ENCODE measurements at regions not wholly inside any gene's neighbourhood (a gene's known extent, or its start where the extent isn't known, plus 50 kb on each side); places are given as distances from the start of the nearest gene placed in this dataset.

GRCh38 chr3:153339065-153339464 lies 177.0 kb downstream of the RAP2B start:
- DNase-seq (ENCODE audit: low spot score) = no peak
- TF ChIP-seq, protein P1, sequence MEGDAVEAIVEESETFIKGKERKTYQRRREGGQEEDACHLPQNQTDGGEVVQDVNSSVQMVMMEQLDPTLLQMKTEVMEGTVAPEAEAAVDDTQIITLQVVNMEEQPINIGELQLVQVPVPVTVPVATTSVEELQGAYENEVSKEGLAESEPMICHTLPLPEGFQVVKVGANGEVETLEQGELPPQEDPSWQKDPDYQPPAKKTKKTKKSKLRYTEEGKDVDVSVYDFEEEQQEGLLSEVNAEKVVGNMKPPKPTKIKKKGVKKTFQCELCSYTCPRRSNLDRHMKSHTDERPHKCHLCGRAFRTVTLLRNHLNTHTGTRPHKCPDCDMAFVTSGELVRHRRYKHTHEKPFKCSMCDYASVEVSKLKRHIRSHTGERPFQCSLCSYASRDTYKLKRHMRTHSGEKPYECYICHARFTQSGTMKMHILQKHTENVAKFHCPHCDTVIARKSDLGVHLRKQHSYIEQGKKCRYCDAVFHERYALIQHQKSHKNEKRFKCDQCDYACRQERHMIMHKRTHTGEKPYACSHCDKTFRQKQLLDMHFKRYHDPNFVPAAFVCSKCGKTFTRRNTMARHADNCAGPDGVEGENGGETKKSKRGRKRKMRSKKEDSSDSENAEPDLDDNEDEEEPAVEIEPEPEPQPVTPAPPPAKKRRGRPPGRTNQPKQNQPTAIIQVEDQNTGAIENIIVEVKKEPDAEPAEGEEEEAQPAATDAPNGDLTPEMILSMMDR (IDR thresholded peaks at IDR 0.05; ENCODE audit: extremely low read depth, missing control alignments) = no peak

DNA sequence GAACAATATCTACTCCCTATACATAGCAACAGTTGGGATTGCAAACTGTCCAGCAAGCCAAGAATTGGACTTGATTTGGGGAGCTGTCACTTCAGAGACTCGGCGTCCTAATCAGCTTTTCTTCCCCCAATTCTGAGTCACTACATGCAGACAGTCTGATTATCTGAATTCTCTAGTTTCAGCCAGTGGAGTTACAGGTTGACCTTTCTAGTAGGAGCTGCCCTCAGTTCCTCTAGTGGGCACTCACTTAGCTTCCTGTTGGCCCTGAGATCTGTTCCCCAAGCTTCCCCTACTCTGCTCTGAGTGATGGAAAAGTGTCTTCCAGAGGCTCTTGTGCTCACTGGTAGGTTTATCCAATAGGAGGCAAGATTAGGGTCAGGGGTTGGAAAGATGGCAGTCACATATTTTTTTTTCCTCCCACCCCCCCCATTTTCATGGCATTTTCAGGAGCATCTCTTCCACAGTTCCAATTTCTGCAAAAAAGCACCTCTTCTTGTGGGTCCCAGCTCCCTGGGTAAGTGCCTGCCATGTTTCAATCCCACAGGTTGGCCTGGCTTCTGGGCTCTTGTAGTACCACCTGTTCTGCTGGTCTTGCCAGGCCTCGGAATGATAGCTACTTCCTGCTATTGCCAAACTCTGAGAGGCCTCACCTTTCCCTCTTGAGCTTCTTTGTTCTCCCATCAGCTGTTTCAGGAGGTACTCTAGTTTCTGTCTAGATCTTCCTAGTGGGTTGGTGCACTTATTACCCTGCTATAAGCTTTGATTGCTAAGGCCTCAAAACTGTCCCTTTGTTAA lies 182.2 kb downstream of the RAP2B start:
- DNase-seq (ENCODE audit: low spot score) = no peak
- TF ChIP-seq, protein P1 (IDR thresholded peaks at IDR 0.05; ENCODE audit: extremely low read depth, missing control alignments) = no peak

- no peak for DNase-seq (ENCODE audit: low spot score)
- TF ChIP-seq, protein P1 (IDR thresholded peaks at IDR 0.05; ENCODE audit: extremely low read depth, missing control alignments) = no peak
Observed at GRCh38 chr3:153348457-153349107, 186.6 kb downstream of the RAP2B start.

- no peak for DNase-seq (ENCODE audit: low spot score)
- TF ChIP-seq, protein P1 (IDR thresholded peaks at IDR 0.05; ENCODE audit: extremely low read depth, missing control alignments) = no peak
Observed at GRCh38 chr3:153349108-153349499, 187.1 kb downstream of the RAP2B start.

DNA sequence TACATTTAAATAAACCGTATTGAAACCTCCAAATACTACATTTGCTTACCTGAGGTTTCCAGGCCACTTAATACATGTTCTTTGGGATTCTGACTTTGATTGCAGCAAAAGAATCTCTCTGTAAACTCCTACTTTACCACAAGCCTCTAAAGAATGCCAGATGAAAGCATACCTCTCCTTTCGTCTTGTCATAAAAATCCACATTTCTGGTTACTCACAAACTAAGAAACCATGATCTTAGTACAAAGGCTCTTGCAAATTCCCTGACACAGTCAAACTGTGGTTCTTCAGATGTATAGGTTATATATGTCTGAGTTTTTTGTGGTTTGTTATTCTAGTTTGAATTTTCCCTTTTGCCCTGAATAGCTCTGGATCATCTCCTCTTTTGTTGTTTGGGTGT lies 188.4 kb downstream of the RAP2B start:
- no peak for DNase-seq (ENCODE audit: low spot score)
- TF ChIP-seq, protein P1 (IDR thresholded peaks at IDR 0.05; ENCODE audit: extremely low read depth, missing control alignments) = no peak

DNA sequence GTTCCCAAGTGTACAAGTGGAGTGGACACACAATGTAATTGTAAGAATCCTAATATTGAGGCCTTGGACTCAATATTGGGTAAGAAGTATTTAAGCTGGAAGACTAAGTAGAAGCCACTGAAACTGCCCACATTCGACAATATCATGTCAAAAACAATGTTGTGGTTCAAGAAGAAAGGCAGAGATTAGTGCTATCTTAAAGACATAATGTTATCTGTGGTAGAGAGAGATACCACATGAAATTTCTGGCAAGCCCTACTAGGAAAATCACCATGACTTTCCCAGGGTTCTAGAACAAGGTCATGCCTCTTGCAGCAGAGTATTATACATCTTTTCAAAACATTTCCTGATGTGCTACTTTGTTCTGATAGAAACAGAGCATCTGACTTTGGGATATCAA lies 192.6 kb downstream of the RAP2B start:
- no peak for DNase-seq (ENCODE audit: low spot score)
- TF ChIP-seq, protein P1 (IDR thresholded peaks at IDR 0.05; ENCODE audit: extremely low read depth, missing control alignments) = no peak

DNA sequence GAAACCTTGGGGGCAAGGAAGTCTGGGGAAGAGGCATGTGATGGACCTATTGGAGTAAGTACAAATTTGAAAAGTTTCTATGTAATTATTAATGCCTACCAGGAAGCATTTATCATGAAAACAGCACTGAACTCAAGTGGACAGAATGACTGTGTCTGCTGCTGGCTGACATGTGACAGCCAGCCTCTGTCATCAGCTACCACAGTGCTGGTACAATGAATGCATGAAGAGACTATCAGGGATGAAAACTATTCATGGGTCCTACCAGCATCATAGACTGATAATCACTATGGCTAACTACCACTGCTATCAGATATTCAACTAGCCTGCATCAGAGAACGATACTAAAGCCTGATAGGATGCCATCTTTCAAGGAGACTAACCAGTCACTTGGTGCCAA lies 193.5 kb downstream of the RAP2B start:
- DNase-seq (ENCODE audit: low spot score) = no peak

More for the DNA sequence above, 193.5 kb downstream of the RAP2B start:
- TF ChIP-seq, protein P1 (IDR thresholded peaks at IDR 0.05; ENCODE audit: extremely low read depth, missing control alignments) = no peak
